ENCODE measurements at regions not wholly inside any gene's neighbourhood (a gene's known extent, or its start where the extent isn't known, plus 50 kb on each side); places are given as distances from the start of the nearest gene placed in this dataset.

DNA sequence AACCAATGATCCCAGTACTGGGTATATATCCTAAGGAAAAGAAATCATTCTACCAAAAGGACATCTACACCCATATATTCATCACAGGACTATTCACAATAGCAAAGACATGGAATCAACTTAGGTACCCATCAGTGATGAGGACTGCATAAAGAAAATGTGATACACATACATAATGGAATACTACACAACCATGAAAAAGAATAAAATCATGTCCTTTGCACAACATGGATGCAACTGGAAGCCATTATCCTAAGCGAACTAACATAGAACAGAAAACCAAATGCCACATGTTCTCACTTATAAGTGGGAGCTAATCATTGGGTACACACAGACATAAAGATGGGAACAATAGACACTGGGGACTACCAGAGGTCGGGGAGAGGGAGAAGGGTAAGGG lies 86.0 kb upstream of the LGR5 start:
- Histone ChIP-seq H3K4me3 (no peak overlapping the region), H3K36me3 (no peaks in the 10 kb centered on the region), H3K27me3 (no peaks in the 10 kb centered on the region), H3K27ac (no peak overlapping the region), H3K4me1 (no peaks in the 10 kb centered on the region), H3K9me3 (no peaks in the 10 kb centered on the region)
- DNase-seq (ENCODE audit: low spot score in 2 of 2), result no peak
- TF ChIP-seq POLR2AphosphoS5 (IDR thresholded peaks at IDR 0.05), result no peak
- TF ChIP-seq, protein P1, sequence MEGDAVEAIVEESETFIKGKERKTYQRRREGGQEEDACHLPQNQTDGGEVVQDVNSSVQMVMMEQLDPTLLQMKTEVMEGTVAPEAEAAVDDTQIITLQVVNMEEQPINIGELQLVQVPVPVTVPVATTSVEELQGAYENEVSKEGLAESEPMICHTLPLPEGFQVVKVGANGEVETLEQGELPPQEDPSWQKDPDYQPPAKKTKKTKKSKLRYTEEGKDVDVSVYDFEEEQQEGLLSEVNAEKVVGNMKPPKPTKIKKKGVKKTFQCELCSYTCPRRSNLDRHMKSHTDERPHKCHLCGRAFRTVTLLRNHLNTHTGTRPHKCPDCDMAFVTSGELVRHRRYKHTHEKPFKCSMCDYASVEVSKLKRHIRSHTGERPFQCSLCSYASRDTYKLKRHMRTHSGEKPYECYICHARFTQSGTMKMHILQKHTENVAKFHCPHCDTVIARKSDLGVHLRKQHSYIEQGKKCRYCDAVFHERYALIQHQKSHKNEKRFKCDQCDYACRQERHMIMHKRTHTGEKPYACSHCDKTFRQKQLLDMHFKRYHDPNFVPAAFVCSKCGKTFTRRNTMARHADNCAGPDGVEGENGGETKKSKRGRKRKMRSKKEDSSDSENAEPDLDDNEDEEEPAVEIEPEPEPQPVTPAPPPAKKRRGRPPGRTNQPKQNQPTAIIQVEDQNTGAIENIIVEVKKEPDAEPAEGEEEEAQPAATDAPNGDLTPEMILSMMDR (IDR thresholded peaks at IDR 0.05), result no peak
- no peak for TF ChIP-seq POLR2A (IDR thresholded peaks at IDR 0.05)
- intact Hi-C loops (cut with DNase I; ENCODE audit: low total_unique reads), result no loop called here

DNA sequence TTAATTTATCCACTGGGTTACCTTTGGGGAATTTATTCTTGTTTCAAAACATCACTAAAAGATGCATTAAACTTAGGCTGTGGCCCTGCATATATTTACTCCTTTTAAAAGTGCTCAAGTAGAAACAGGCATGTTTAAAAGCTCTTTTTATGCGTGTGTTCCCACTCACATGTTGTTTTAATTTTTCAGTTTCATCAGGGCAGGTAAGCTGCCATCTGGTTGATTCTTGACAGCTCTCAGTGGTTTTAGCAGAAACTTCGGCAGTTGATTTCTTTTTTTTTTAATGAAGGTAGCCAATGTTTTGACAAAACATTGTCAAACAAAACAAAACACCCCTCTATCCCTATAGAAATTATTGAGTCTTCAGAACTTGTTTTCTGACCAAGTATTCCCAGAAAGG lies 89.6 kb upstream of the LGR5 start:
- DNase-seq (ENCODE audit: low spot score in 2 of 2), result no peak
- Histone ChIP-seq H3K4me1 (no peaks in the 10 kb centered on the region), H3K27ac (no peak overlapping the region), H3K27me3 (no peaks in the 10 kb centered on the region), H3K36me3 (no peaks in the 10 kb centered on the region), H3K4me3 (no peak overlapping the region), H3K9me3 (no peaks in the 10 kb centered on the region)
- intact Hi-C loops (cut with DNase I; ENCODE audit: low total_unique reads), result no loop called here
- TF ChIP-seq POLR2A (IDR thresholded peaks at IDR 0.05), result no peak
- TF ChIP-seq POLR2AphosphoS5 (IDR thresholded peaks at IDR 0.05), result no peak
- TF ChIP-seq, protein P1 (IDR thresholded peaks at IDR 0.05), result no peak

DNA sequence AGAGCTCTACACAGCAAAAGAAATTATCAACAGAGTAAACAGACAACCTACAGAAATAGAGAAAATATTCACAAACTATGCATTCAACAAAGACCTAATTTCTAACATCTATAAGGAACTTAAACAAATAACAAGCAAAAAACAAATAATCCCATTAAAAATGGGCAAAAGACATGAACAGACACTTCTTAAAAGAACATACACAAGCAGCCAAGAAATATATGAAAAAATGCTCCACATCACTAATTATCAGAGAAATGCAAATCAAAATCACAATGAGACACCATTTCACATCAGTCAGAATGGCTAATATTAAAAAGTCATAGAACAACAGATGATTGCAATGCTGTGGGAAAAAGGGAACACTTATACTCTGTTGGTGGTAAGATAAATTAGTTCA lies 100.7 kb upstream of the LGR5 start:
- no peak overlapping the region for H3K4me3 ChIP-seq
- H3K9me3 ChIP-seq, result peaks cover 0 to 12% of the 10 kb centered on the region in 2 donors
- no peak overlapping the region for H3K27ac ChIP-seq
- no peaks in the 10 kb centered on the region for H3K4me1 ChIP-seq
- DNase-seq (ENCODE audit: low spot score in 2 of 2), result no peak
- H3K27me3 ChIP-seq, result no peaks in the 10 kb centered on the region
- intact Hi-C loops (cut with DNase I; ENCODE audit: low total_unique reads), result loop anchor here (10.0 kb wide), 1 partner anchor 994 kb away; no protein-coding TSS in a partner anchor
- TF ChIP-seq, protein P1 (IDR thresholded peaks at IDR 0.05), result no peak
- H3K36me3 ChIP-seq, result no peaks in the 10 kb centered on the region

DNA sequence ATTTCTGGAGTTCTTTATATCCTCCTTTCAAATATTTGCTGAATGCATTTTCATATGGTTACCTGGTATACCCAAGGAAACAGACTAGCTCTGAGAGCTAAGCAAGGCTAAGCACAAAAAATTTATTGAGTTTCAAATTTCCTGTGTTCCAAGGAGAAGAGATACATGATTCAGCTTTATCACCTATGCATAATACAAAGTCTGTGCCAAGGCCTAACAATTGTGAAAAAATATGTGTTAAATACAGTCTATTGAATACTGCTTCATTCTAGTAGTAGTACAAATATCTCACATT lies 103.7 kb upstream of the LGR5 start:
- no peaks in the 10 kb centered on the region for H3K27me3 ChIP-seq
- H3K4me1 ChIP-seq, result no peaks in the 10 kb centered on the region
- no peak for TF ChIP-seq POLR2A (IDR thresholded peaks at IDR 0.05)
- TF ChIP-seq POLR2AphosphoS5 (IDR thresholded peaks at IDR 0.05), result no peak
- TF ChIP-seq, protein P1 (IDR thresholded peaks at IDR 0.05), result no peak
- H3K9me3 ChIP-seq, result peaks cover 0 to 12% of the 10 kb centered on the region in 2 donors
- H3K27ac ChIP-seq, result no peak overlapping the region
- DNase-seq (ENCODE audit: low spot score in 2 of 2), result no peak
- H3K36me3 ChIP-seq, result no peaks in the 10 kb centered on the region
- H3K4me3 ChIP-seq, result no peak overlapping the region
- intact Hi-C loops (cut with DNase I; ENCODE audit: low total_unique reads), result loop anchor here (10.0 kb wide), 1 partner anchor 991 kb away; no protein-coding TSS in a partner anchor

DNA sequence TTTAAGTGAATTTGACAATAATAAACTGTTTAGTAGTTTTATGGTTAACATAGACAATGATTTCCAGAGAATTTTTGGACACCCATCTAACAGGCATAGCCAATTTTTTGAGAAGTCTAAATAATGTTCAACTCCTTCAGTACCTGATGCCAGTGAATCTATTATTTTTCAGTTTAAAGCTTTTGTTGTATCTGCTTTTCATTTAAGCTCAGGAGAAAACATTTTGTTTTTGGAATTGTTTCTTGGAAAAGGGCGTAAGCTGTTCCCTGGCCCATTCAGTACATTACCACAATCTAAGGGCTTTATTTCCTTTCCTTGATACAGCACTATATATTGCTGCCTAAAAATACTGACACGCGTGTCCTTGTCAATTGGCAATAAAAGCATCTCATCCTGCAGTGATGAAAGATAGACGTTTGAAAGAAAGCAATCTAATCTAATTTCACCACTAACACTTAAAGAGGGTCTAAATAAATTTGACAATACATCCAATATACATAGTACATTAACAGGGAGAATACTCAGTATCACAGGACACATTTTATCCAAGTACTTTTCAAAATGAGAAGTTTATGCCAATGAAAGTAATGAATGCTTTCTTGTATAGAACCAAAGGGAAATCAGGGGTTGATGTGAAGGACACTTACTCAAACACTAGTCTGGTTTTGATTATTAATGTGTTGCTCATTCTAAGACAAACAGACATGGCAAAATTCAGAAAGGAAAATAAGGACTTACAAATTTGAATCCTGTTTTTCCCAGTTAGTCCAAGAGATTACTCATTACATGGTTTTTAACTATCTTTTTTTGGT lies 104.2 kb upstream of the LGR5 start:
- intact Hi-C loops (cut with DNase I; ENCODE audit: low total_unique reads), result loop anchor here (10.0 kb wide), 1 partner anchor 991 kb away; no protein-coding TSS in a partner anchor
- Histone ChIP-seq H3K4me1 (no peaks in the 10 kb centered on the region), H3K9me3 (peaks cover 0 to 12% of the 10 kb centered on the region in 2 donors), H3K36me3 (no peaks in the 10 kb centered on the region), H3K27me3 (no peaks in the 10 kb centered on the region), H3K27ac (no peak overlapping the region), H3K4me3 (no peak overlapping the region)
- DNase-seq (ENCODE audit: low spot score in 2 of 2), result no peak
- no peak for TF ChIP-seq POLR2AphosphoS5 (IDR thresholded peaks at IDR 0.05)
- no peak for TF ChIP-seq POLR2A (IDR thresholded peaks at IDR 0.05)
- TF ChIP-seq, protein P1 (IDR thresholded peaks at IDR 0.05), result no peak
